HUES64 (cell line): ENCODE measurements at regions not wholly inside any gene's neighbourhood (a gene's known extent, or its start where the extent isn't known, plus 50 kb on each side); places are given as distances from the start of the nearest gene placed in this dataset.

Experiments
- H3K27ac ChIP-seq: 2 replicates; pipeline ENCODE4 v1.7.0; 2013; ENCODE audit warnings: low read depth, low read length, inconsistent platforms
- H3K27me3 ChIP-seq: 2 replicates; pipeline ENCODE4 v1.6.1; 2013; ENCODE audit warnings: mild to moderate bottlenecking, low read length; ENCODE audit not compliant: insufficient read depth
- H3K36me3 ChIP-seq: 2 replicates; pipeline ENCODE4 v1.6.1; 2013; ENCODE audit warnings: mild to moderate bottlenecking, low read length; ENCODE audit not compliant: insufficient read depth
- H3K4me1 ChIP-seq: 2 replicates; pipeline ENCODE4 v1.6.1; 2013; ENCODE audit warnings: mild to moderate bottlenecking, low read length, moderate library complexity; ENCODE audit not compliant: insufficient read depth
- H3K4me3 ChIP-seq: 2 replicates; pipeline ENCODE4 v1.5.1; 2013; ENCODE audit warnings: mild to moderate bottlenecking, low read length, moderate library complexity
- H3K9ac ChIP-seq: 2 replicates; pipeline ENCODE4 v1.6.1; 2013; ENCODE audit warnings: mild to moderate bottlenecking, low read depth, low read length
- H3K9me3 ChIP-seq: 2 replicates; pipeline ENCODE4 v1.6.1; 2013; ENCODE audit warnings: low read depth, low read length; ENCODE audit not compliant: insufficient read depth
- WGBS: fragments of 150-250, 120-280 bp; methylation state at CpG from one replicate; pipeline ENCODE4 v1.1.7; 2013; ENCODE audit warnings: missing lambda C conversion rate; 5-methylcytosine and 5-hydroxymethylcytosine counted together

DNA sequence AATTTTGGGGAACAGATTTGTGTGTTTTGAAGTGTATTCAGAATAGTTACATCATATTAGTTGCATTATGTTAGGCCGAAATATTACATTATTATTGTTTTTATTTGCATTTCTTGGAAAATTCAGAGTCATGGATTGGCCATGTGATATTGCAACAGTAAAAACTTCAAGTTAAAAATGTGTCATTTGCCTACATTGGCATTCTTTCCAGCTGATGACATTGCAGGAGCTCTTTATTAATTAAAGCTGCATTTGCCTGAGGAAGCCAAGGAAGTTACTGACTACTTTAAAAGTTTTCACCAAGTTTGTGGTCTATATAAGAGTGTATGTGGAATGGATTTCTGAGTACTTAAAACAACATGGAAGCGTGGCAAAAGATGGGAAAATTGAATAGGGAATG lies 726.4 kb upstream of the SGO1 start:
- H3K9me3 ChIP-seq, result no peaks in the 10 kb centered on the region
- peaks cover 7% of the 10 kb centered on the region; the same call in 1 of the 2 replicates for H3K4me1 ChIP-seq
- H3K9ac ChIP-seq, result no peak overlapping the region
- no peak overlapping the region for H3K4me3 ChIP-seq
- 99% methylated on average over 2 of the region's 2 CpGs for WGBS
- no peak overlapping the region for H3K27ac ChIP-seq
- no peaks in the 10 kb centered on the region for H3K27me3 ChIP-seq
- H3K36me3 ChIP-seq, result no peaks in the 10 kb centered on the region

DNA sequence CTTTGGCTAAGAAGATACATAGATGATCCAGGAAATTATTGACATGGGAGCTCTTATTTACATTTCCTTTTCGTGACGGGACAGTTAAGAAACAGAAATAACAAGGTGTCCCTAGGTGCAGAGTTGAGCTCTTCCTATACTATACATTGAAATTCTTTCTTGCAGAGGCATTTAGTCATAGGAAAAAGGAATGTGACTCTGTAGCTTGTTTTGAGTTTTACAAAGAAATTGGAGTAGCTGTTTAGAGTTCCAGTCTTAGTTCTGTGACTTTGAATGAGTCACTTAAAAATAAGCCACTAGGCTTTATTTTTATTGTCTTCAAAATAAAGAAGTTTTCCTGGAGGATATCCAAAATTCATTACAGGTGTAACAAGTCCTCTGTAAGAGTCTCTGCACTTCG lies 723.5 kb upstream of the SGO1 start:
- H3K4me3 ChIP-seq, result no peak overlapping the region
- no peaks in the 10 kb centered on the region for H3K9me3 ChIP-seq
- H3K36me3 ChIP-seq, result no peaks in the 10 kb centered on the region
- H3K9ac ChIP-seq, result no peak overlapping the region
- WGBS, result 89% methylated on average over 3 of the region's 3 CpGs
- H3K27ac ChIP-seq, result no peak overlapping the region
- no peaks in the 10 kb centered on the region for H3K27me3 ChIP-seq
- H3K4me1 ChIP-seq, result peaks cover 7% of the 10 kb centered on the region

DNA sequence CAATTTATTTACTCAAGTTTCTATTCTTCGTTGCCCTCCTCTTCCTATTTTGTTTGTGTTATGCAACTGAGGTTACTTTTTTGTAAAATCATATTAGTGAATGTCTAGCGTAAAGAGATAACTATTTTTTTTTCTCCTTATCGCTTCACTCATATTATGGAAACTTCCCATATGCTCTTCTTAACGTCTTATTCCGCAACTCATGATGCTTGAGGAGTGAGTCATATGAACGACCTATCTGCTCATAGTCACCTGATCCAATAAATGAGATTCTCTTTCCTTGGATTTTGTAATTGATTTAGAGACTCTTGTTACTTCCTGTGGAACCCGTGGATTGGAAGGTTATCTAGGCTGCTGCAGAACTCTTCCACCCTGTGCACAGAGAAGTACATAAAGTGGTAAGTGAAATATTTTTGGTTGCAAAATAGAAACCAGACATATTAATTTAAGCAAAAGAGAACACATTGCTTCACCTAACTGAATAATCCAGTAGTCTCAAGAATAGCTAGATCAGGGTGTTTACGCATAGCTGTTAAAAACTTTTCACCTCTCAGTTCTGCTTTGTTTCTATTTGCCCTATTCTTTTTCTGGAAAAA lies 719.3 kb upstream of the SGO1 start:
- 82% methylated on average over 7 of the region's 8 CpGs for WGBS
- no peak overlapping the region for H3K27ac ChIP-seq
- H3K9me3 ChIP-seq, result no peaks in the 10 kb centered on the region
- H3K36me3 ChIP-seq, result no peaks in the 10 kb centered on the region
- H3K4me3 ChIP-seq, result no peak overlapping the region
- no peak overlapping the region for H3K9ac ChIP-seq
- H3K27me3 ChIP-seq, result no peaks in the 10 kb centered on the region
- peaks cover 7% of the 10 kb centered on the region for H3K4me1 ChIP-seq

DNA sequence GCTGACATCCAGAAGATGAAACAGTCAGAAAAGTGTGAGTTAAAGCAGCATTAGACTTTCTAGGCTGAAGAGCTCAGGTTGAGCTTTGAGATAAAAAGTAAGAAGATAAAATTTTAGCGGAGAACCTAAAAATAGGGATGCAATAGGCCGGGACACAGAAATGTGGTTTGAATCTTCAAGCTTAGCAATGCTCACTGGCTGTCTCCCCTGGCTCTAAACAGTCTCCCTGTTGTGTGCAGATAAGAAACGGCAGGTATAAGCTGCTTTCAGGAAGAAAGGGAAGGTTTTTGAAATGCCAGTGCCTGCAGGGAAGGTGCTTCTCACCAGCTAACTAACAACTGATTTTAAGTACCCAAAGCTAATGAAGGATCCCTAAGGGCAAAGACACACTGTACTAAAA lies 718.7 kb upstream of the SGO1 start:
- peaks cover 7% of the 10 kb centered on the region for H3K4me1 ChIP-seq
- 67% methylated on average over 3 of the region's 3 CpGs for WGBS
- H3K27ac ChIP-seq, result no peak overlapping the region
- no peaks in the 10 kb centered on the region for H3K27me3 ChIP-seq
- H3K4me3 ChIP-seq, result no peak overlapping the region
- no peak overlapping the region for H3K9ac ChIP-seq
- H3K9me3 ChIP-seq, result no peaks in the 10 kb centered on the region
- no peaks in the 10 kb centered on the region for H3K36me3 ChIP-seq

DNA sequence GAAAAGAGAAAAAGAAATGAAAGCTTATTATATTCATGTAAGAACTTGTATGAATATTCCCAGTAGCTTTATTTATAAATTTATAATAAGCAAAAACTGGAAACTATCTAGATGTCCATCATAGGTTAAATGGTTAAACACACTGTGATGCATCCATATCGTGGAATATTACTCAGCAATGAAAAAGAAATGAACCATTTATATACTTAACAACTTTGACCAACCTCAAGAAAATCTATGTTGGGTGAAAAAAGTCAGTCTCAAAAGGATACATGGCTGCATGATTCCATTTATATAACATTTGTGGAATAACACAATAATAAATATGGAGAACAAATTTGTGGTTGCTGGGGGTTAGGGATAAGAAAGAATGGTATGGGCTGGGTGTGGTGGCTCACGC lies 713.0 kb upstream of the SGO1 start:
- WGBS, result 79% methylated on average over 2 of the region's 2 CpGs
- H3K27me3 ChIP-seq, result no peaks in the 10 kb centered on the region

DNA sequence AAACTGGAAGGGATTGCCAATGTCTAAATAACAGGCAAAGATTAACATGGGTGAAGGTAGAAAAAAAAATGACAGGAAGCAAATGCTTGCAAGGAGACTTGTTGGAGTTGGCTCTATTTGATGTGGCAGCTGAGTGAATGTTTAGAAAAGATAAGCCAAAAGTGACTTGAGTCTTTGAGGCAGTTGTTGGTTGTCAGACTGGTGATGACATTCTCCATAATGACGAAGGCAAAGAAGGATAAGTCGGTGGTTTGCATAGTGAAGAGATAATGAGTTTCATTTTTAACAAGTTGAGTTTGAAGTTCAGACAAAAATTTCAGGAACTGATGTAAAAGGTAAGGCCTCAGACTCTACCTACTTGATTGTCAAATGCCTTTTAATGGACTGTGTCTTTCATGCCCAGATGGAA lies 704.1 kb upstream of the SGO1 start:
- Histone ChIP-seq H3K36me3 (no peaks in the 10 kb centered on the region), H3K9ac (no peak overlapping the region), H3K9me3 (no peaks in the 10 kb centered on the region), H3K27ac (no peak overlapping the region), H3K27me3 (no peaks in the 10 kb centered on the region), H3K4me3 (no peak overlapping the region), H3K4me1 (no peaks in the 10 kb centered on the region)
- 93% methylated on average over 2 of the region's 2 CpGs for WGBS

More for the DNA sequence above, 713.0 kb upstream of the SGO1 start:
- Histone ChIP-seq H3K9ac (no peak overlapping the region), H3K27ac (no peak overlapping the region), H3K4me1 (no peaks in the 10 kb centered on the region), H3K36me3 (no peaks in the 10 kb centered on the region), H3K9me3 (peaks cover 4% of the 10 kb centered on the region; the same call in 1 of the 2 replicates), H3K4me3 (no peak overlapping the region)

DNA sequence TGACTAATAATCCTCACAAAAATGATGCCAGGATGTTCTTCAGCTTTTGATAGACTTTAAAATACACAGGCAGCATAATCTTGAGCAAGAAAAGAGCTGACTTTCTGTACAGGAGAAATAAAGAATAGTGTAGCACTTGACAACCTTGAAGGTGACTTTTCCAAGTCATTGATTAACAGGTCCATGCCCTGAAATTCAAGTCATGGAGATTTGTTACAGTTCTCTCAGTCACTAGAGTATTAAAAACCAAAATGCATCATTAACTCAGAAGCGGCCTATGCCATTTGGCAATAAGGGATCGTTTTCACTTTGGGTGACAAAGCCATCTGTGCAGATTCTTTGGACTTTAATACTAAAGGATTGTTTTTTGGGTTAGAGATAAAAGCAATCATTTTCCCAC lies 692.7 kb upstream of the SGO1 start:
- Histone ChIP-seq H3K27me3 (no peaks in the 10 kb centered on the region), H3K27ac (no peak overlapping the region), H3K4me3 (no peak overlapping the region), H3K9me3 (0 out of 2 replicates have a peak, but pooled peaks cover 4% of the 10 kb centered on the region), H3K36me3 (no peaks in the 10 kb centered on the region), H3K9ac (no peak overlapping the region), H3K4me1 (0 out of 2 replicates have a peak, but pooled peaks cover 4% of the 10 kb centered on the region)
- WGBS, result 93% methylated on average over 2 of the region's 2 CpGs

DNA sequence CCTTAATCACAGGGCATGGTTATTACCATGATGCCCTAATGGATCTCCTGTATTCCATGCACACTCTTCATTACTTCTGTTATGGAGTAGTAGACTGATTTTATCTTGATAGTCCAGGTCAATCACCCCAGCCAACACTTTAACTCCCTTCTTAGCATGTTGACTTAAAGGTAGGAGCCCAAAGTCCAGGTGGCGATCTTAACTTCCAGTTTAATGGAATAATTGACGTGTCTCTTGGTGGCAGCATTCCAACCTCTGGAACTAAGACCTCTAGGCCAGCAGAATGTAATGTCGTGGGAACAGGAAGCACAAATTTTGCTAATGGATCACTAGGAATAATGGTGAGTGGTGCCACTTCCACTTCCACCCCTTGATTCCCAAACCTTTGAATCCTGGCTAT lies 687.2 kb upstream of the SGO1 start:
- H3K27me3 ChIP-seq, result no peaks in the 10 kb centered on the region
- no peak overlapping the region for H3K4me3 ChIP-seq
- no peaks in the 10 kb centered on the region for H3K36me3 ChIP-seq
- 96% methylated on average over 3 of the region's 3 CpGs for WGBS
- H3K4me1 ChIP-seq, result no peaks in the 10 kb centered on the region
- no peak overlapping the region for H3K27ac ChIP-seq
- H3K9ac ChIP-seq, result no peak overlapping the region
- H3K9me3 ChIP-seq, result 0 out of 2 replicates have a peak, but pooled peaks cover 5% of the 10 kb centered on the region

DNA sequence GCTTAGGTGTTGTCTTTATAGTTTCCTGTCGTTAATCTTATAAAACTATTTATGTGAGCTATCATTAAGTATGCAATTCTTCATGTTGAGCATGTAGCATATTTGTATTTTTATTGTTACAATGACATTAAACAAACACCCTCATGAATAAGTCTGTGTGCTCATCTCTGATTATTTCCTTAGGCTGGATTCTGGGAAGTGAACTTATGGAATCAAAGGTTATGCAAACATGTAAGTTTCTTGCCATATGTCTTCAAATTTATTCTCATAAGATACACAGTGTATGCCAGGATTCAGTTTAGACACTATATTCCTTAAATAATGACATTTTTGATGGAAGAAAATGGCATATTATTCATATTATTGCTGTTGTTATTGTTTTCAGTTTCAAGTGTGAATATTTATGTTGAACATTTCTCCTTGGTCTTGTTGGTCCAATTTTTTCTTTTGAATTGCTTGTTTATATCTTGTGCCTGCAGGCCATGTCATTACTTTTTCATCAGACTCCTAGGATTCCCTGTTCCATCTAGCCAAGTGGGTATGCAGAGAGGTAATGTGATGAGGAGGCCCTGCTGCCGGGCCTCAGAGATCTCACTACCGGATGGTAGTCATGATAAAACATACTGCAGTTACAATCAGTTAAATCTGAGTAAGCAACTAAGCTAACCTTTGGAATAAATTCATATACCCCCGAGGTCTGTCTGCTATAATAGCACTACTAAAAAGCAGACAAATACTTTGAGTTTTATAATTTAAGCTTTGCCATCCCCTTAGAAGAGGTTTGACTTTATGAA lies 684.3 kb upstream of the SGO1 start:
- Histone ChIP-seq H3K9ac (no peak overlapping the region), H3K27ac (no peak overlapping the region), H3K4me1 (no peaks in the 10 kb centered on the region), H3K36me3 (no peaks in the 10 kb centered on the region), H3K4me3 (no peak overlapping the region), H3K27me3 (no peaks in the 10 kb centered on the region), H3K9me3 (0 out of 2 replicates have a peak, but pooled peaks cover 3% of the 10 kb centered on the region)
- WGBS, result 95% methylated on average over 3 of the region's 4 CpGs

DNA sequence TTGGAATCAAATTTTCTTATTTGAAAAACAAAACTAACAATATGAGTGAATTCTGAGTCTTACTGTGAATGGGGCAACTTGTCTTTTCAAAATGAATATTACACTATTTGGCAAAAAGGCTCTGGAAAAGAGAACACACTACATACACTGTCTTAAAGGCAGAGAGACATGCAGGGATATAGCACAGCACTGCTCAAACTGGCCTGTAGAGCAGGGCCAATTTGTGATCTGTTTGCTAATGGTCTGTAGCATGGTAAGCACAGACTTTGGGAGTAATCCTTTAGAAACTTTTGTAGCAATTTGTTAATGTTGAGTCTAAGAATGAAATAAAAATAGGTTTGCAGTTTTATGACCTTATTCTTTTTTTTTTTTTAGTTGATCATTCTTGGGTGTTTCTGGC lies 679.8 kb upstream of the SGO1 start:
- Histone ChIP-seq H3K4me1 (no peaks in the 10 kb centered on the region; the same call in 1 of the 2 replicates), H3K4me3 (no peak overlapping the region), H3K27ac (no peak overlapping the region), H3K9ac (no peak overlapping the region), H3K27me3 (no peaks in the 10 kb centered on the region), H3K36me3 (no peaks in the 10 kb centered on the region), H3K9me3 (0 out of 2 replicates have a peak, but pooled peaks cover 5% of the 10 kb centered on the region)

DNA sequence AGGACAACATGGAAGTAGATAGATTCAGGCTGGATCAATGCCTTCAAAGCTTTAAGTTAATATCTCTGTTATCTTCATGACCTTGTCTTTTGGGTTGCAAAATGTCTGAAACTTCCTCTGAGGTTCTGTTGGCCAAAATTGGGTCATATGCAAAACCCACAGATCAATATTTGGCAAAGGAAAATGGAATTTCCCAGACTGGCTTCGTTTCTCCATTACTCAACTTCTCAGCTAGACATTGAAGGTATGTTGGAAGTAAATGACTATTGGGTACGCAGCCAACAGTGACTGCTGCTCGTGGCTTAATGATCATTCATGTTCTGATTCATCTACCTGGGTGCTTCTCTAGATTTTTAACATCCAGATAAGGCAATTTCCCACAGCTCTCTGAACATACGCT lies 675.4 kb upstream of the SGO1 start:
- 97% methylated on average over 4 of the region's 4 CpGs for WGBS
- Histone ChIP-seq H3K9me3 (0 out of 2 replicates have a peak, but pooled peaks cover 5% of the 10 kb centered on the region), H3K4me3 (no peak overlapping the region), H3K36me3 (no peaks in the 10 kb centered on the region), H3K9ac (no peak overlapping the region), H3K27me3 (no peaks in the 10 kb centered on the region), H3K4me1 (peaks cover 28% of the 10 kb centered on the region), H3K27ac (no peak overlapping the region)
